H9 (cell line): ENCODE measurements at regions not wholly inside any gene's neighbourhood (a gene's known extent, or its start where the extent isn't known, plus 50 kb on each side); places are given as distances from the start of the nearest gene placed in this dataset.

Experiments used
- DNase-seq: peaks from one replicate; pipeline ENCODE4 v3.0.0-alpha.2; 2017
- H2AFZ ChIP-seq: one replicate; pipeline ENCODE4 v1.6.1; 2013; ENCODE audit warnings: mild to moderate bottlenecking, low read length, control low read depth, moderate library complexity
- H2AK5ac ChIP-seq: 2 replicates; pipeline ENCODE4 v1.6.1; 2013; ENCODE audit warnings: low read length, control low read depth, mixed read lengths; ENCODE audit not compliant: insufficient read length
- H2BK120ac ChIP-seq: one replicate; pipeline ENCODE4 v1.6.1; 2013; ENCODE audit warnings: low read depth, mild to moderate bottlenecking, low read length, control low read depth, inconsistent platforms; ENCODE audit not compliant: poor library complexity, severe bottlenecking
- H2BK12ac ChIP-seq: 2 replicates; pipeline ENCODE4 v1.6.1; 2013; ENCODE audit warnings: low read length, control low read depth, mixed read lengths, low read depth; ENCODE audit not compliant: insufficient read length
- H2BK15ac ChIP-seq: 2 replicates; pipeline ENCODE4 v1.6.1; 2013; ENCODE audit warnings: low read depth, low read length, control low read depth
- H2BK20ac ChIP-seq: one replicate; pipeline ENCODE4 v1.6.1; 2013; ENCODE audit warnings: low read depth, mild to moderate bottlenecking, low read length, control low read depth, inconsistent platforms; ENCODE audit not compliant: poor library complexity, severe bottlenecking
- H2BK5ac ChIP-seq: 2 replicates; pipeline ENCODE4 v1.6.1; 2013; ENCODE audit warnings: low read length, control low read depth, mixed read lengths; ENCODE audit not compliant: insufficient read length
- H3K14ac ChIP-seq: 2 replicates; pipeline ENCODE4 v1.6.1; 2013; ENCODE audit warnings: low read length, control low read depth; ENCODE audit not compliant: insufficient read depth
- H3K18ac ChIP-seq: 2 replicates; pipeline ENCODE4 v1.6.1; 2013; ENCODE audit warnings: low read depth, mild to moderate bottlenecking, mixed read lengths, low read length, control low read depth; ENCODE audit not compliant: insufficient read length
- H3K23ac ChIP-seq: 2 replicates; pipeline ENCODE4 v1.6.1; 2013; ENCODE audit warnings: low read length, control low read depth, mixed read lengths, low read depth; ENCODE audit not compliant: insufficient read length
- H3K23me2 ChIP-seq: 2 replicates; pipeline ENCODE4 v1.6.1; 2013; ENCODE audit warnings: low read depth, mild to moderate bottlenecking, mixed read lengths, low read length, control low read depth; ENCODE audit not compliant: insufficient read length, poor library complexity, severe bottlenecking
- H3K27ac ChIP-seq: 2 replicates; pipeline ENCODE4 v1.5.1; 2013; ENCODE audit warnings: low read length, control low read depth, mixed read lengths, low read depth; ENCODE audit not compliant: insufficient read length
- H3K27me3 ChIP-seq: 2 replicates; pipeline ENCODE4 v1.6.1; 2013; ENCODE audit warnings: low read length, control low read depth, inconsistent platforms; ENCODE audit not compliant: insufficient read depth
- H3K4ac ChIP-seq: 2 replicates; pipeline ENCODE4 v1.6.1; 2013; ENCODE audit warnings: low read depth, mild to moderate bottlenecking, control low read depth, inconsistent platforms, low read length, moderate library complexity
- H3K4me1 ChIP-seq: 2 replicates; pipeline ENCODE4 v1.6.1; 2013; ENCODE audit warnings: low read length, control low read depth, inconsistent platforms; ENCODE audit not compliant: insufficient read depth
- H3K4me2 ChIP-seq: 2 replicates; pipeline ENCODE4 v1.6.1; 2013; ENCODE audit warnings: low read length, control low read depth, mixed read lengths; ENCODE audit not compliant: insufficient read length, insufficient read depth
- H3K56ac ChIP-seq: 2 replicates; pipeline ENCODE4 v1.6.1; 2013; ENCODE audit warnings: low read depth, mild to moderate bottlenecking, mixed read lengths, low read length, control low read depth; ENCODE audit not compliant: insufficient read length
- H3K79me1 ChIP-seq: 2 replicates; pipeline ENCODE4 v1.6.1; 2013; ENCODE audit warnings: low read depth, mild to moderate bottlenecking, moderate library complexity, low read length, control low read depth, inconsistent platforms; ENCODE audit not compliant: insufficient read depth, poor library complexity, severe bottlenecking
- H3K79me2 ChIP-seq: 2 replicates; pipeline ENCODE4 v1.6.1; 2013; ENCODE audit warnings: low read length, control low read depth, inconsistent platforms; ENCODE audit not compliant: insufficient read depth
- H3K9ac ChIP-seq: 2 replicates; pipeline ENCODE4 v1.6.1; 2013; ENCODE audit warnings: low read length, control low read depth, mixed read lengths; ENCODE audit not compliant: insufficient read length; ENCODE audit errors: extremely low read depth
- H3K9me3 ChIP-seq: one replicate; pipeline ENCODE4 v1.6.1; 2013; ENCODE audit warnings: low read depth, low read length, inconsistent platforms; ENCODE audit not compliant: control insufficient read depth
- H3T11ph ChIP-seq: one replicate; pipeline ENCODE4 v1.6.1; 2013; ENCODE audit warnings: mild to moderate bottlenecking, low read length, control low read depth, inconsistent platforms
- H4K20me1 ChIP-seq: one replicate; pipeline ENCODE4 v1.6.1; 2013; ENCODE audit not compliant: control insufficient read depth, insufficient read length, insufficient read depth
- H4K5ac ChIP-seq: 2 replicates; pipeline ENCODE4 v1.6.1; 2013; ENCODE audit warnings: low read depth, mild to moderate bottlenecking, mixed read lengths, low read length, control low read depth; ENCODE audit not compliant: insufficient read length
- H4K8ac ChIP-seq: replicated peaks from 2 replicates; pipeline ENCODE4 v1.6.1; 2013; ENCODE audit warnings: low read length, control low read depth, mixed read lengths, low read depth; ENCODE audit not compliant: insufficient read length
- H4K91ac ChIP-seq: 2 replicates; pipeline ENCODE4 v1.6.1; 2013; ENCODE audit warnings: low read depth, mild to moderate bottlenecking, moderate library complexity, mixed read lengths, low read length, control low read depth; ENCODE audit not compliant: insufficient read length
- H3K27ac Mint-ChIP-seq, 3 experiments: 2 replicates in 2 of 3; 3 replicates in 1 of 3; pipeline ENCODE4 v1.8.0; 2020 to 2021; ENCODE audit warnings: mixed read lengths in 3 of 3, mild to moderate bottlenecking in 1 of 3, moderate library complexity in 1 of 3
- H3K27me3 Mint-ChIP-seq: 2 replicates; pipeline ENCODE4 v1.8.0; 2021; ENCODE audit warnings: low read depth, mild to moderate bottlenecking, moderate library complexity, mixed read lengths
- H3K36me3 Mint-ChIP-seq, 3 experiments: 2 replicates in 2 of 3; 3 replicates in 1 of 3; pipeline ENCODE4 v1.8.0; 2020 to 2021; ENCODE audit warnings: low read depth in 3 of 3, mixed read lengths in 3 of 3; ENCODE audit not compliant: insufficient read depth in 1 of 3
- H3K4me1 Mint-ChIP-seq, 2 experiments: 2 replicates each; pipeline ENCODE4 v1.8.0; 2020; ENCODE audit warnings: mixed read lengths in 2 of 2
- H3K4me3 Mint-ChIP-seq, 2 experiments: 2 replicates in 1 of 2; 3 replicates in 1 of 2; pipeline ENCODE4 v1.8.0; 2020 to 2021; ENCODE audit warnings: mild to moderate bottlenecking in 2 of 2, mixed read lengths in 2 of 2, moderate library complexity in 1 of 2
- H3K9me3 Mint-ChIP-seq, 2 experiments: 2 replicates in 1 of 2; 3 replicates in 1 of 2; pipeline ENCODE4 v1.8.0; 2020; ENCODE audit warnings: mild to moderate bottlenecking in 2 of 2, mixed read lengths in 2 of 2, moderate library complexity in 1 of 2
- CTCF ChIP-seq: fragments of 200-600 bp; sonication (generic); conservative IDR thresholded peaks from 3 replicates; pipeline ENCODE4 v1.8.0; 2021; ENCODE audit warnings: antibody characterized with exemption, mild to moderate bottlenecking
- WGBS: extraction: QIAGEN DNeasy Blood & Tissue Kit; methylation state at CpG from one replicate; pipeline ENCODE4 v1.1.7; 2013; ENCODE audit warnings: missing lambda C conversion rate, low lambda C conversion rate, mixed read lengths; ENCODE audit not compliant: insufficient read length; ENCODE audit errors: extremely low coverage; 5-methylcytosine and 5-hydroxymethylcytosine counted together

DNA sequence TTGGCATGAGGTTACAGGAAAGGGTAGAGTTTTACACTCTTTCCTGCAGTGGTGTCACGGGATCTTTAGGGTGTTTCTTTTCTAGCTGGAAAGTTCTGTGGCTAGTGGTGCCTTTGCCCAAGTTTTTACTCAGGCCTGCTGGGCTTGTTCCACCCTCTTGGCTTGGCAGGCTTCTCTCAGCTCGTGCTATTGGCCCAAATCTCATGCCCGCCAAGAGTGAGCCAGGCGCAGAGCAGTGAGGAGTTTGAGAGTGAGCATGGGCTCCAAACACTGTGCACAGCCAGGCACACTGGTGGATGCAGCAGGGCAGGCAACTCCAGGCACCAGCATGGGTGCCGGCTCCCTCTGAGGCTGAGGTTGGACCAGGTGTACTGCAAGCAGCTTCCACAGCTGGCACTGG, 206.5 kb downstream of the SAMD5 start:
- no peak overlapping the region for H2BK15ac ChIP-seq
- no peak overlapping the region for H2BK5ac ChIP-seq
- no peak overlapping the region for H2AFZ ChIP-seq
- 0 out of 2 replicates have a peak, but pooled peaks cover 3% of the 10 kb centered on the region for H3K27me3 Mint-ChIP-seq
- H2BK12ac ChIP-seq: no peak overlapping the region
- no peak overlapping the region for H3K23ac ChIP-seq
- H3K27ac Mint-ChIP-seq: no peak overlapping the region
- DNase-seq: no peak
- no peak overlapping the region for H3K14ac ChIP-seq
- no peak overlapping the region for H3K18ac ChIP-seq
- H4K91ac ChIP-seq: no peak overlapping the region
- no peaks in the 10 kb centered on the region for H4K20me1 ChIP-seq
- H3K9ac ChIP-seq: no peak overlapping the region
- no peak overlapping the region for H3K56ac ChIP-seq
- H3K9me3 ChIP-seq: no peaks in the 10 kb centered on the region
- no peaks in the 10 kb centered on the region for H3K23me2 ChIP-seq
- H4K5ac ChIP-seq: no peak overlapping the region
- no peak overlapping the region for H2AK5ac ChIP-seq
- H2BK120ac ChIP-seq: no peak overlapping the region
- H3K4ac ChIP-seq: no peak overlapping the region
- no peaks in the 10 kb centered on the region for H3K36me3 Mint-ChIP-seq
- H4K8ac ChIP-seq: no peak overlapping the region
- no peaks in the 10 kb centered on the region for H3K79me1 ChIP-seq
- peaks cover 4 to 6% of the 10 kb centered on the region in 2 experiments; a peak in 4 of 5 replicates for H3K9me3 Mint-ChIP-seq
- H3K27ac ChIP-seq: no peak overlapping the region
- no peaks in the 10 kb centered on the region for H3K27me3 ChIP-seq
- TF ChIP-seq CTCF: no peak
- no peak overlapping the region for H3K4me2 ChIP-seq
- no peaks in the 10 kb centered on the region for H3K79me2 ChIP-seq
- WGBS: no CpG with 5 or more reads among the region's 5 CpGs
- no peaks in the 10 kb centered on the region for H3K4me1 ChIP-seq
- H3K4me3 Mint-ChIP-seq: no peak overlapping the region
- H3K4me1 Mint-ChIP-seq: peaks cover 5% of the 10 kb centered on the region in 2 experiments
- no peak overlapping the region for H3T11ph ChIP-seq
- no peak overlapping the region for H2BK20ac ChIP-seq
